GM18526 (cell line): ENCODE measurements at regions not wholly inside any gene's neighbourhood (a gene's known extent, or its start where the extent isn't known, plus 50 kb on each side); places are given as distances from the start of the nearest gene placed in this dataset.

Source experiments
- POLR2A ChIP-seq: IDR thresholded peaks from 3 replicates; pipeline ENCODE4 v1.6.1; 2011; ENCODE audit not compliant: insufficient read length; ENCODE audit errors: extremely low read depth

GRCh38 chr7:112896026-112896601, 105.9 kb upstream of the TMEM168 start:
- no peak for TF ChIP-seq POLR2A

GRCh38 chr7:112892263-112892662, 102.1 kb upstream of the TMEM168 start:
- no peak for TF ChIP-seq POLR2A

- no peak for TF ChIP-seq POLR2A
Observed at GRCh38 chr7:112891698-112892097, 101.5 kb upstream of the TMEM168 start.

GRCh38 chr7:112889834-112890438, 99.7 kb upstream of the TMEM168 start:
- TF ChIP-seq POLR2A = no peak

GRCh38 chr7:112889268-112889667, 99.1 kb upstream of the TMEM168 start:
- TF ChIP-seq POLR2A = no peak

- TF ChIP-seq POLR2A = no peak
Observed at GRCh38 chr7:112888781-112889180, 98.6 kb upstream of the TMEM168 start.

GRCh38 chr7:112887976-112888375, 97.8 kb upstream of the TMEM168 start:
- TF ChIP-seq POLR2A = no peak

- TF ChIP-seq POLR2A = no peak
Observed at GRCh38 chr7:112887337-112887736, 97.1 kb upstream of the TMEM168 start.

GRCh38 chr7:112886208-112886607, 96.0 kb upstream of the TMEM168 start:
- no peak for TF ChIP-seq POLR2A

- TF ChIP-seq POLR2A = no peak
Observed at GRCh38 chr7:112882991-112883390, 92.8 kb upstream of the TMEM168 start.

- TF ChIP-seq POLR2A = no peak
Observed at GRCh38 chr7:112882511-112882910, 92.3 kb upstream of the TMEM168 start.

GRCh38 chr7:112882022-112882421, 91.8 kb upstream of the TMEM168 start:
- TF ChIP-seq POLR2A = no peak

GRCh38 chr7:112880818-112881418, 90.7 kb upstream of the TMEM168 start:
- TF ChIP-seq POLR2A = no peak

- TF ChIP-seq POLR2A = no peak
Observed at GRCh38 chr7:112877691-112878460, 87.7 kb upstream of the TMEM168 start.

GRCh38 chr7:112876877-112877276, 86.7 kb upstream of the TMEM168 start:
- no peak for TF ChIP-seq POLR2A

- no peak for TF ChIP-seq POLR2A
Observed at GRCh38 chr7:112874909-112875308, 84.7 kb upstream of the TMEM168 start.
